ENCODE measurements at regions not wholly inside any gene's neighbourhood (a gene's known extent, or its start where the extent isn't known, plus 50 kb on each side); places are given as distances from the start of the nearest gene placed in this dataset.

GRCh38 chr1:117779364-117779763, 150.1 kb downstream of the GDAP2 start:
- Histone ChIP-seq H3K4me1 (ENCODE audit: insufficient read depth, low read length, severe bottlenecking) (no peaks in the 10 kb centered on the region), H3K27me3 (ENCODE audit: insufficient read depth, low read length) (no peaks in the 10 kb centered on the region), H3K36me3 (ENCODE audit: insufficient read depth, low read length) (no peaks in the 10 kb centered on the region), H4K20me1 (ENCODE audit: insufficient read depth, low read length) (no peaks in the 10 kb centered on the region), H3K9ac (ENCODE audit: low read length) (no peak overlapping the region), H3F3A (ENCODE audit: insufficient read depth, low read length) (no peaks in the 10 kb centered on the region), H3K4me2 (ENCODE audit: low read length) (no peak overlapping the region), H2AFZ (ENCODE audit: low read length) (no peak overlapping the region), H3K9me2 (ENCODE audit: low read depth, low read length) (no peaks in the 10 kb centered on the region), H3K27ac (ENCODE audit: low read depth, low read length, poor library complexity, severe bottlenecking) (no peak overlapping the region), H3K4me3 (ENCODE audit: low read depth, low read length, poor library complexity, severe bottlenecking) (no peak overlapping the region), H3K79me2 (ENCODE audit: insufficient read depth, low read length) (no peaks in the 10 kb centered on the region), H3K9me3 (ENCODE audit: low read length) (no peaks in the 10 kb centered on the region)
- no peak for TF ChIP-seq EZH2 (IDR thresholded peaks at IDR 0.05; ENCODE audit: borderline replicate concordance, low read length)
- TF ChIP-seq CTCF (IDR thresholded peaks at IDR 0.05; ENCODE audit: low read length), result no peak

- no peak overlapping the region for H3K4me2 ChIP-seq (ENCODE audit: low read length)
These were observed 148.5 kb downstream of the GDAP2 start for GRCh38 chr1:117780687-117781475.

GRCh38 chr1:117782056-117782455, 147.4 kb downstream of the GDAP2 start:
- H3K9me2 ChIP-seq (ENCODE audit: low read depth, low read length), result no peaks in the 10 kb centered on the region
- H3K4me1 ChIP-seq (ENCODE audit: insufficient read depth, low read length, severe bottlenecking), result no peaks in the 10 kb centered on the region
- no peak overlapping the region for H2AFZ ChIP-seq (ENCODE audit: low read length)
- no peak overlapping the region for H3K4me2 ChIP-seq (ENCODE audit: low read length)
- H3K27me3 ChIP-seq (ENCODE audit: insufficient read depth, low read length), result no peaks in the 10 kb centered on the region
- no peaks in the 10 kb centered on the region for H3K36me3 ChIP-seq (ENCODE audit: insufficient read depth, low read length)
- no peaks in the 10 kb centered on the region for H3F3A ChIP-seq (ENCODE audit: insufficient read depth, low read length)
- H3K9ac ChIP-seq (ENCODE audit: low read length), result no peak overlapping the region
- TF ChIP-seq EZH2 (IDR thresholded peaks at IDR 0.05; ENCODE audit: borderline replicate concordance, low read length) (no peak), CTCF (IDR thresholded peaks at IDR 0.05; ENCODE audit: low read length) (no peak)
- H4K20me1 ChIP-seq (ENCODE audit: insufficient read depth, low read length), result no peaks in the 10 kb centered on the region
- H3K79me2 ChIP-seq (ENCODE audit: insufficient read depth, low read length), result no peaks in the 10 kb centered on the region
- H3K4me3 ChIP-seq (ENCODE audit: low read depth, low read length, poor library complexity, severe bottlenecking), result no peak overlapping the region
- no peaks in the 10 kb centered on the region for H3K9me3 ChIP-seq (ENCODE audit: low read length)
- H3K27ac ChIP-seq (ENCODE audit: low read depth, low read length, poor library complexity, severe bottlenecking), result no peak overlapping the region

More at GRCh38 chr1:117780687-117781475, 148.5 kb downstream of the GDAP2 start:
- Histone ChIP-seq H3K27me3 (ENCODE audit: insufficient read depth, low read length) (no peaks in the 10 kb centered on the region), H3K9ac (ENCODE audit: low read length) (no peak overlapping the region), H3K9me2 (ENCODE audit: low read depth, low read length) (no peaks in the 10 kb centered on the region), H4K20me1 (ENCODE audit: insufficient read depth, low read length) (no peaks in the 10 kb centered on the region), H3K27ac (ENCODE audit: low read depth, low read length, poor library complexity, severe bottlenecking) (no peak overlapping the region), H3K79me2 (ENCODE audit: insufficient read depth, low read length) (no peaks in the 10 kb centered on the region), H3K9me3 (ENCODE audit: low read length) (no peaks in the 10 kb centered on the region), H3K36me3 (ENCODE audit: insufficient read depth, low read length) (no peaks in the 10 kb centered on the region), H2AFZ (ENCODE audit: low read length) (no peak overlapping the region), H3F3A (ENCODE audit: insufficient read depth, low read length) (no peaks in the 10 kb centered on the region), H3K4me1 (ENCODE audit: insufficient read depth, low read length, severe bottlenecking) (no peaks in the 10 kb centered on the region), H3K4me3 (ENCODE audit: low read depth, low read length, poor library complexity, severe bottlenecking) (no peak overlapping the region)
- TF ChIP-seq EZH2 (IDR thresholded peaks at IDR 0.05; ENCODE audit: borderline replicate concordance, low read length) (no peak), CTCF (IDR thresholded peaks at IDR 0.05; ENCODE audit: low read length) (no peak)
